Progenitor cell of endocrine pancreas (in vitro differentiated cells): ENCODE measurements at regions not wholly inside any gene's neighbourhood (a gene's known extent, or its start where the extent isn't known, plus 50 kb on each side); places are given as distances from the start of the nearest gene placed in this dataset.
A peak's percentile ranks its signal among the peaks of the same experiment; 100 is the strongest.

Experiments used
- DNase-seq: peaks from one replicate; pipeline ENCODE4 v3.0.0; 2021; ENCODE audit warnings: low spot score; ENCODE audit not compliant: unreplicated experiment
- H3K27ac Mint-ChIP-seq: 2 replicates; pipeline ENCODE4 v1.8.0; 2021; ENCODE audit warnings: mild to moderate bottlenecking, moderate library complexity, mixed read lengths
- H3K27me3 Mint-ChIP-seq: 2 replicates; pipeline ENCODE4 v1.8.0; 2021; ENCODE audit warnings: mixed read lengths
- H3K36me3 Mint-ChIP-seq: 2 replicates; pipeline ENCODE4 v1.8.0; 2022; ENCODE audit warnings: mixed read lengths; ENCODE audit not compliant: insufficient read depth
- H3K4me1 Mint-ChIP-seq: 2 replicates; pipeline ENCODE4 v1.8.0; 2021; ENCODE audit warnings: low read depth, mixed read lengths
- H3K4me3 Mint-ChIP-seq: 2 replicates; pipeline ENCODE4 v1.8.0; 2021; ENCODE audit warnings: low read depth, mild to moderate bottlenecking, moderate library complexity, mixed read lengths
- H3K9me3 Mint-ChIP-seq: 2 replicates; pipeline ENCODE4 v1.8.0; 2021; ENCODE audit warnings: low read depth, mixed read lengths
- CTCF ChIP-seq: fragments of 200-600 bp; sonication (generic); IDR thresholded peaks from one replicate; pipeline ENCODE4 v1.5.0; 2021; ENCODE audit warnings: antibody characterized with exemption, mild to moderate bottlenecking; ENCODE audit not compliant: unreplicated experiment

GRCh38 chr3:194868831-194869230 is 183.1 kb downstream of the FAM43A start:
- Mint-ChIP-seq H3K36me3 (no peaks in the 10 kb centered on the region), H3K4me3 (no peak overlapping the region), H3K27ac (no peak overlapping the region), H3K27me3 (peaks cover 30% of the 10 kb centered on the region), H3K4me1 (peaks cover 29% of the 10 kb centered on the region), H3K9me3 (no peaks in the 10 kb centered on the region)
- TF ChIP-seq CTCF = no peak
- no peak for DNase-seq

- no peak for TF ChIP-seq CTCF
- Mint-ChIP-seq H3K27ac (no peak overlapping the region), H3K9me3 (no peaks in the 10 kb centered on the region), H3K4me3 (no peak overlapping the region), H3K36me3 (no peaks in the 10 kb centered on the region), H3K27me3 (peaks cover 29% of the 10 kb centered on the region), H3K4me1 (peaks cover 29% of the 10 kb centered on the region)
- DNase-seq = no peak
Measured at GRCh38 chr3:194869482-194870169, 183.9 kb downstream of the FAM43A start.

- Mint-ChIP-seq H3K27ac (peak overlapping the region; percentile 67), H3K4me1 (peaks cover 30% of the 10 kb centered on the region), H3K27me3 (peaks cover 25% of the 10 kb centered on the region), H3K9me3 (no peaks in the 10 kb centered on the region), H3K36me3 (no peaks in the 10 kb centered on the region), H3K4me3 (no peak overlapping the region)
- TF ChIP-seq CTCF = no peak
- no peak for DNase-seq
Measured at GRCh38 chr3:194870394-194871110, 184.9 kb downstream of the FAM43A start.

GRCh38 chr3:194871143-194871863 is 185.6 kb downstream of the FAM43A start:
- DNase-seq = peak; percentile 29
- H3K4me3 Mint-ChIP-seq = no peak overlapping the region
- peaks cover 26% of the 10 kb centered on the region for H3K27me3 Mint-ChIP-seq
- no peak for TF ChIP-seq CTCF
- no peaks in the 10 kb centered on the region for H3K36me3 Mint-ChIP-seq
- H3K27ac Mint-ChIP-seq = peak overlapping the region; percentile 90
- H3K9me3 Mint-ChIP-seq = no peaks in the 10 kb centered on the region
- H3K4me1 Mint-ChIP-seq = peaks cover 30% of the 10 kb centered on the region

- Mint-ChIP-seq H3K9me3 (no peaks in the 10 kb centered on the region), H3K27me3 (peaks cover 27% of the 10 kb centered on the region), H3K27ac (peak overlapping the region; percentile 79), H3K4me3 (peak overlapping the region; percentile 7), H3K36me3 (no peaks in the 10 kb centered on the region), H3K4me1 (peaks cover 31% of the 10 kb centered on the region)
- TF ChIP-seq CTCF = no peak
- DNase-seq = no peak
Measured at GRCh38 chr3:194871864-194872668, 186.4 kb downstream of the FAM43A start.
